ENCODE measurements at regions not wholly inside any gene's neighbourhood (a gene's known extent, or its start where the extent isn't known, plus 50 kb on each side); places are given as distances from the start of the nearest gene placed in this dataset.

DNA sequence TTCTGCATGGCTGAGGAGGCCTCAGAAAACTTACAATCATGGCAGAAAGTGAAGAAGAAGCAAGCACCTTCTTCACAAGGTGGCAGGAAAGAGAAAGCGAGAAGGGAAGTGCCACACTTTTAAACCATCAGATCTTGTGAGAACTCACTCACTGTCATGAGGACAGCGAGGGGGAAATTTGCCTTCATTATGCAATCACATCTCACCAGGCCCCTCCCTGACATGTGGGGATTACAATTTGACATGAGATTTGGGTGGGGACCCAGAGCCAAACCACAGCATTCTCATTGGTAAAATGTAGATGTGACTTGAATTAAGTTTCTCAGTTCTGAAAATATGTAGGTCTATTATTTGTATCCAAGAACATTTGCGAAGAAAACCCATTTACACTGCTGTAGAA, 854.8 kb downstream of the EPHA4 start:
- no peak overlapping the region for H3K27ac ChIP-seq

GRCh38 chr2:220736778-220737177, 835.3 kb downstream of the EPHA4 start:
- TF ChIP-seq CTCF (conservative IDR thresholded peaks at IDR 0.05) = no peak
- H3K27ac ChIP-seq = no peak overlapping the region

More for the DNA sequence above, 854.8 kb downstream of the EPHA4 start:
- no peak for TF ChIP-seq CTCF (conservative IDR thresholded peaks at IDR 0.05)

GRCh38 chr2:220743203-220743602, 828.9 kb downstream of the EPHA4 start:
- TF ChIP-seq CTCF (conservative IDR thresholded peaks at IDR 0.05) = no peak
- no peak overlapping the region for H3K27ac ChIP-seq

GRCh38 chr2:220744861-220745260, 827.2 kb downstream of the EPHA4 start:
- H3K27ac ChIP-seq = no peak overlapping the region
- TF ChIP-seq CTCF (conservative IDR thresholded peaks at IDR 0.05) = no peak

DNA sequence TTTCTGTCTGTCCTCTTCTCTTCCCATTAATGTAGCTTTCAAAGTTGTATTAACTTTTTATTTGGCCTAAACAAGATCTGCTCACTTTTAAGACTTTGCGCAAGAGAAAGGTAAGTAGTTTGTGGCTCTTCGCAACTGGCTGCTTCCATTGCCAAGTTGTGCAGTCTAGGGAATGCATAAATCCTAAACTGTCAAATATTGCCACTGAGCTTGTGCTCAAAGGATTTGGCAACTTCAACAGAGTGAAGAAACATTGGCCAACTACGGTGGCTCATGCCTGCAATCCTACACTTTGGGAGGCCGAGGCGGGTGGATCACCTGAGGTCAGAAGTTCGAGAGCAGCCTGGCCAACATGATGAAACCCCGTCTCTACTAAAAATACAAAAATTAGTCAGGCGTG, 826.4 kb downstream of the EPHA4 start:
- TF ChIP-seq CTCF (conservative IDR thresholded peaks at IDR 0.05) = no peak

DNA sequence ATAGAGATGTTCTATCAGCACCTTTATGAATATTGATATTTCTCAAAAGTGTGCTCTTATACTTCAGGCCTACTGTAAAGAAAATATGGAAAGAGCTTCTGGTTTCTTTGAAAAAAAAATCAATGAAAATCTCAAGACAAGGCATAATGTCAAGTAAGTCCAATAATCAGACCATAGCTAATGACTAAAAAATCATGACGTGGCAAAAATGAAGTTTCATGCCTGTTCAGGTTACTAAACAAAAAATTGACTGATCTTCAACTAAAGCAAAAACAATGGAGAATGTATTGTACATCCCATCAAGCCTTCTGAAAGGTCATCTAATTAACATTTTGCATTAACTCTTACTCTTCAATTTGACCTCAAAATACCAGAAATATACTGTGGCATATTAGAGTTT, 824.4 kb downstream of the EPHA4 start:
- TF ChIP-seq CTCF (conservative IDR thresholded peaks at IDR 0.05) = no peak
- H3K27ac ChIP-seq = no peak overlapping the region

More for the DNA sequence above, 826.4 kb downstream of the EPHA4 start:
- no peak overlapping the region for H3K27ac ChIP-seq

DNA sequence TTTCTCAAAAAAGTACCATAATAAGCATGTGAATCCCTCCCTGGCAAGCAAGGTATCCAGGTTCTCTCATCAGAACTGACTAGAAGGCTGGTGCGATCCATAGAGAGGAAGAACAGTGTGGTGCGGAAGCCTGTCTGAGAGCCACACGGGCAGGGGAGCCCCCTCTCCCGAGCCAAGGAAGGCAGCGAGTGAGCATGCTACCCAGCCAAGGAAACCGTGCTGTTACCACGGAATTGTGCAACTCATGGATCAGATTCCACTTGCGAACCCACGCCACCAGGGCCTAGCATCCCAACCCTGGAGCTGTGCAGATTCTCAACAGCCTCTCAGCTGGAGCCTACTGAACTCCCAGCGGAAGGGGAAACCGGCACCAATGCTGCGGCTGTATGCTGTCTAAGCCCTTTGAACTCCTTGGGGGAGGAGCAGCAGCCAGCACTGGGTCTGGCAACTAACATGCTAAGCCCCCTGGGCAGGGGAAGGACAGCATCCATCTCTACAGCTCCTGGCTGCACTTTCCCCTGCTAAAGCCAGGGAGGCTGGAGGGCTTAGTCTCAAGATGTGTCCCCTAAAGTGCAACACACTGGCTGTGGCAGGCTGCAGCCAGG, 823.1 kb downstream of the EPHA4 start:
- H3K27ac ChIP-seq = no peak overlapping the region
- no peak for TF ChIP-seq CTCF (conservative IDR thresholded peaks at IDR 0.05)

Data from VCaP (cell line).